HepG2 (cell line): ENCODE measurements at regions not wholly inside any gene's neighbourhood (a gene's known extent, or its start where the extent isn't known, plus 50 kb on each side); places are given as distances from the start of the nearest gene placed in this dataset.

Experiments used
- ATAC-seq: fragments of 200-7000 bp; cut with Tn5 transposase; 3 replicates; pipeline ENCODE4 v1.9.1; 2020; ENCODE audit warnings: mild to moderate bottlenecking, moderate library complexity
- BruUV-seq: library from RNA; stranded (reverse); fragments of 400-500 nt; replicated peaks from 2 replicates; lab custom pipeline; 2021; lab: Mats Ljungman, UMichigan
- CTCF ChIA-PET: fragments of 300-600 bp; formaldehyde crosslinking; extraction: SDS; loops from one replicate; lab custom pipeline; 2021; ENCODE audit warnings: low total read pairs, inconsistent platforms, low intra/inter-chr PET ratio; lab: Yijun Ruan, JAX
- POLR2A ChIA-PET: fragments of 350-600 bp; sonication (Branson Sonifier 250); formaldehyde crosslinking; loops from one replicate; lab custom pipeline; 2020; ENCODE audit warnings: antibody characterized with exemption, inconsistent platforms; lab: Yijun Ruan, JAX
- DNase-seq: peaks from one replicate; pipeline ENCODE4 v3.0.0-alpha.2; 2015; ENCODE audit warnings: low spot score
- FAIRE-seq: peaks from 3 replicates; lab custom pipeline; 2011; peaks lifted over from hg19 to GRCh38; lab: Jason Lieb, UNC
- H2AFZ ChIP-seq: one replicate; pipeline ENCODE4 v1.6.1; 2011; ENCODE audit warnings: low read length, inconsistent platforms
- H3K27ac ChIP-seq: fragments of 300-600 bp; 3 replicates; pipeline ENCODE4 v1.8.0; 2011; ENCODE audit warnings: mixed run types, mild to moderate bottlenecking, mixed read lengths, low read length, inconsistent platforms; ENCODE audit not compliant: insufficient read depth; ENCODE audit errors: extremely low read length
- H3K27me3 ChIP-seq, 2 experiments: fragments of 200-600 bp in 1 of 2; 2 replicates in 1 of 2; 3 replicates in 1 of 2; pipeline versions ENCODE4 v1.6.0 to v1.8.0; 2011; ENCODE audit warnings: low read length in 2 of 2, mild to moderate bottlenecking in 2 of 2, moderate library complexity in 2 of 2, inconsistent platforms in 1 of 2; ENCODE audit not compliant: insufficient read depth in 2 of 2, control insufficient read depth in 1 of 2
- H3K36me3 ChIP-seq, 2 experiments: fragments of 200-600 bp in 1 of 2; replicated peaks in 1 of 2; 2 replicates in 1 of 2; 3 replicates in 1 of 2; pipeline versions ENCODE4 v1.5.1 to v1.8.0; 2011; ENCODE audit warnings: low read length in 2 of 2, inconsistent platforms in 1 of 2; ENCODE audit not compliant: insufficient read depth in 2 of 2, control insufficient read depth in 1 of 2
- H3K4me1 ChIP-seq: 2 replicates; pipeline ENCODE4 v1.5.1; 2012; ENCODE audit warnings: low read length, inconsistent platforms; ENCODE audit not compliant: insufficient read depth
- H3K4me2 ChIP-seq: 2 replicates; pipeline ENCODE4 v1.6.0; 2011; ENCODE audit warnings: low read depth, low read length, inconsistent platforms
- H3K4me3 ChIP-seq, 3 experiments: fragments of 200-600 bp in 1 of 3; sonication (generic), shearing (Covaris generic) in 1 of 3; replicated peaks in 1 of 3; 2 replicates each; pipeline ENCODE4 v1.5.1; 2011 to 2016; ENCODE audit warnings: low read length in 3 of 3, inconsistent platforms in 2 of 3, low read depth in 2 of 3, mild to moderate bottlenecking in 2 of 3, control low read depth in 1 of 3, mixed read lengths in 1 of 3; ENCODE audit not compliant: insufficient read depth in 1 of 3
- H3K79me2 ChIP-seq: one replicate; pipeline ENCODE4 v1.6.1; 2011; ENCODE audit warnings: low read length, inconsistent platforms; ENCODE audit not compliant: insufficient read depth
- H3K9ac ChIP-seq: 2 replicates; pipeline ENCODE4 v1.6.0; 2011; ENCODE audit warnings: mild to moderate bottlenecking, low read depth, low read length, inconsistent platforms; ENCODE audit not compliant: insufficient read depth
- H3K9me3 ChIP-seq: 2 replicates; pipeline ENCODE4 v1.5.1; 2012; ENCODE audit warnings: mild to moderate bottlenecking, low read length
- H4K20me1 ChIP-seq: 2 replicates; pipeline ENCODE4 v1.6.0; 2011; ENCODE audit warnings: inconsistent platforms, mild to moderate bottlenecking, low read length, moderate library complexity; ENCODE audit not compliant: insufficient read depth
- CEBPG ChIP-seq: IDR thresholded peaks from 2 replicates; pipeline ENCODE4 v1.6.1; 2016
- ETV5 ChIP-seq: IDR thresholded peaks from 2 replicates; pipeline ENCODE4 v1.6.1; 2018; ENCODE audit warnings: missing biosample characterization, missing genetic modification reagents, inconsistent platforms, borderline replicate concordance
- FOXC1 ChIP-seq: sonication (generic); formaldehyde crosslinking; IDR thresholded peaks from 2 replicates; pipeline ENCODE4 v1.8.0; 2022; ENCODE audit warnings: mild to moderate bottlenecking, missing genetic modification reagents, borderline replicate concordance
- FOXM1 ChIP-seq: sonication (generic); formaldehyde crosslinking; IDR thresholded peaks from 2 replicates; pipeline ENCODE4 v1.5.0; 2020; ENCODE audit warnings: missing genetic modification reagents
- GABPA ChIP-seq, 2 experiments: IDR thresholded peaks; 2 replicates each; pipeline ENCODE4 v1.6.1; 2011 to 2016; ENCODE audit warnings: low read depth in 2 of 2, low read length in 1 of 2, missing biosample characterization in 1 of 2, missing genetic modification characterization in 1 of 2
- HIVEP1 ChIP-seq: sonication (generic); formaldehyde crosslinking; IDR thresholded peaks from 2 replicates; pipeline ENCODE4 v1.4.0; 2020; ENCODE audit warnings: mild to moderate bottlenecking, missing genetic modification reagents
- HOXA7 ChIP-seq: sonication (generic); formaldehyde crosslinking; IDR thresholded peaks from 2 replicates; pipeline ENCODE4 v1.8.1; 2022; ENCODE audit warnings: mild to moderate bottlenecking, missing genetic modification reagents, moderate library complexity
- NFIB ChIP-seq: sonication (generic); formaldehyde crosslinking; IDR thresholded peaks from 2 replicates; pipeline ENCODE4 v1.9.0; 2021; ENCODE audit warnings: missing genetic modification reagents, mild to moderate bottlenecking, borderline replicate concordance
- POLR2A ChIP-seq, 2 experiments: IDR thresholded peaks; 2 replicates each; pipeline ENCODE4 v1.6.1; 2011; ENCODE audit warnings: low read depth in 2 of 2, low read length in 2 of 2, mild to moderate bottlenecking in 1 of 2, moderate library complexity in 1 of 2; ENCODE audit not compliant: insufficient read depth in 1 of 2
- RFXANK ChIP-seq: IDR thresholded peaks from 2 replicates; pipeline ENCODE4 v1.6.1; 2016
- SP2 ChIP-seq: sonication (generic); formaldehyde crosslinking; IDR thresholded peaks from 2 replicates; pipeline ENCODE4 v1.5.1; 2020; ENCODE audit warnings: mild to moderate bottlenecking, missing genetic modification reagents
- TSC22D2 ChIP-seq: sonication (generic); formaldehyde crosslinking; IDR thresholded peaks from 2 replicates; pipeline ENCODE4 v1.5.1; 2020; ENCODE audit warnings: missing genetic modification reagents, mild to moderate bottlenecking, borderline replicate concordance
- ZBTB7A ChIP-seq: sonication (generic); formaldehyde crosslinking; IDR thresholded peaks from 2 replicates; pipeline ENCODE4 v1.8.0; 2022; ENCODE audit warnings: mild to moderate bottlenecking, missing genetic modification reagents
- ZC3H4 ChIP-seq: sonication (generic); formaldehyde crosslinking; IDR thresholded peaks from 2 replicates; pipeline ENCODE4 v1.4.0; 2020; ENCODE audit warnings: missing genetic modification reagents, borderline replicate concordance
- ZNF496 ChIP-seq: sonication (generic); formaldehyde crosslinking; IDR thresholded peaks from 2 replicates; pipeline ENCODE4 v1.8.1; 2023; ENCODE audit warnings: mild to moderate bottlenecking, moderate library complexity, missing genetic modification reagents; ENCODE audit not compliant: insufficient replicate concordance
- ZSCAN29 ChIP-seq: sonication (generic); formaldehyde crosslinking; conservative IDR thresholded peaks from 2 replicates; pipeline ENCODE4 v1.4.0; 2020; ENCODE audit warnings: mild to moderate bottlenecking, missing genetic modification reagents
- WGBS: methylation state at CpG from one replicate; pipeline ENCODE4 v1.1.6; 2017; ENCODE audit warnings: low lambda C conversion rate; 5-methylcytosine and 5-hydroxymethylcytosine counted together
- in situ Hi-C: cut with HindIII; loops from 2 replicates; pipeline ENCODE4 v1.10.0; 2017; ENCODE audit warnings: low pct_unique_long_range_greater_than_20kb; ENCODE audit not compliant: extremely low pct_ligation_motif_present
- intact Hi-C: fragments of 100-400 bp; cut with micrococcal nuclease; formaldehyde crosslinking; loops from one replicate; pipeline ENCODE4 v1.10.0; 2022; ENCODE audit not compliant: unreplicated experiment
- TF ChIP-seq, protein P1 (sequence below): sonication (generic); formaldehyde crosslinking; conservative IDR thresholded peaks from 2 replicates; pipeline ENCODE4 v1.4.0; 2020; ENCODE audit warnings: missing genetic modification reagents
- TF ChIP-seq, protein P2 (sequence below): sonication (generic); formaldehyde crosslinking; IDR thresholded peaks from 2 replicates; pipeline ENCODE4 v1.5.1; 2020; ENCODE audit warnings: mild to moderate bottlenecking, missing genetic modification reagents
- TF ChIP-seq, protein P3 (sequence below): sonication (generic); formaldehyde crosslinking; IDR thresholded peaks from 2 replicates; pipeline ENCODE4 v1.4.0; 2020; ENCODE audit warnings: missing genetic modification reagents
- TF ChIP-seq, protein P4 (sequence below): sonication (generic); formaldehyde crosslinking; IDR thresholded peaks from 2 replicates; pipeline ENCODE4 v1.4.0; 2020; ENCODE audit warnings: mild to moderate bottlenecking, missing genetic modification reagents

DNA sequence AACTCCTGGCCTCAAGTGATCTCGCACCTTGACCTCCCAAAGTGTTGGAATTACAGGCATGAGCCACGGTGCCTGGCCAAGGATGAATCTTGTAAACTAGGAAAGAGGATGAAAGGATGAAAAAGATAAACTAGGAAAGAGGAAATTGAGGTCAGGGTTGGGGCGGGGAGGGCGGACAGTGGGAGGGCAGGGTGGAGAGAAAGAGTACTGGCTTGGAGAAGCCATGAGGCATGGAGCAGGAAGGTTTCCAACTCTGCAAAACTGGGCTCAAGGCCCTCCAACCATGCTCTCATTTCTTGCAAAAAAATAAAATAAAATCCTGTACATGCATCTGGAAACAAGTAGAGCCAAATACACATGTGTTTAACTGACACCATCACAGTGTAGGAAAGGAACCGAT is 256.6 kb upstream of the SGK1 start:
- Histone ChIP-seq H3K9ac (no peak overlapping the region), H2AFZ (no peak overlapping the region), H3K4me3 (no peak overlapping the region), H3K4me2 (no peak overlapping the region), H3K79me2 (no peaks in the 10 kb centered on the region), H3K9me3 (no peaks in the 10 kb centered on the region), H3K36me3 (no peaks in the 10 kb centered on the region), H3K27ac (no peak overlapping the region), H3K4me1 (no peaks in the 10 kb centered on the region), H3K27me3 (no peaks in the 10 kb centered on the region), H4K20me1 (no peaks in the 10 kb centered on the region)
- CTCF ChIA-PET, result no interaction called here
- in situ Hi-C loops (no loop called here), intact Hi-C loops (no loop called here)
- WGBS, result 23% methylated on average over 5 of the region's 5 CpGs
- POLR2A ChIA-PET, result no interaction called here
- TF ChIP-seq ETV5 (CRISPR knock-in tag) (no peak), CEBPG (no peak), ZC3H4 (CRISPR knock-in tag) (no peak), SP2 (CRISPR knock-in tag) (no peak), GABPA (IDR thresholded peaks at IDR 0.05; ENCODE audit: low read depth, low read length) (no peak), GABPA (CRISPR knock-in tag; IDR thresholded peaks at IDR 0.05; ENCODE audit: low read depth) (no peak), NFIB (CRISPR knock-in tag) (no peak), RFXANK (CRISPR knock-in tag) (no peak), TSC22D2 (CRISPR knock-in tag) (no peak), ZSCAN29 (CRISPR knock-in tag) (no peak), HOXA7 (no peak), ZNF496 (CRISPR knock-in tag) (no peak), ZBTB7A (CRISPR knock-in tag) (no peak), POLR2A (IDR thresholded peaks at IDR 0.05; ENCODE audit: insufficient read depth in 1 of 2, low read depth in 2 of 2, low read length in 2 of 2) (no peak), HIVEP1 (no peak), FOXC1 (no peak), FOXM1 (CRISPR knock-in tag) (no peak)
- TF ChIP-seq, protein P1, sequence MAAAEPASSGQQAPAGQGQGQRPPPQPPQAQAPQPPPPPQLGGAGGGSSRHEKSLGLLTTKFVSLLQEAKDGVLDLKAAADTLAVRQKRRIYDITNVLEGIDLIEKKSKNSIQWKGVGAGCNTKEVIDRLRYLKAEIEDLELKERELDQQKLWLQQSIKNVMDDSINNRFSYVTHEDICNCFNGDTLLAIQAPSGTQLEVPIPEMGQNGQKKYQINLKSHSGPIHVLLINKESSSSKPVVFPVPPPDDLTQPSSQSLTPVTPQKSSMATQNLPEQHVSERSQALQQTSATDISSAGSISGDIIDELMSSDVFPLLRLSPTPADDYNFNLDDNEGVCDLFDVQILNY (CRISPR knock-in tag), result no peak
- TF ChIP-seq, protein P2, sequence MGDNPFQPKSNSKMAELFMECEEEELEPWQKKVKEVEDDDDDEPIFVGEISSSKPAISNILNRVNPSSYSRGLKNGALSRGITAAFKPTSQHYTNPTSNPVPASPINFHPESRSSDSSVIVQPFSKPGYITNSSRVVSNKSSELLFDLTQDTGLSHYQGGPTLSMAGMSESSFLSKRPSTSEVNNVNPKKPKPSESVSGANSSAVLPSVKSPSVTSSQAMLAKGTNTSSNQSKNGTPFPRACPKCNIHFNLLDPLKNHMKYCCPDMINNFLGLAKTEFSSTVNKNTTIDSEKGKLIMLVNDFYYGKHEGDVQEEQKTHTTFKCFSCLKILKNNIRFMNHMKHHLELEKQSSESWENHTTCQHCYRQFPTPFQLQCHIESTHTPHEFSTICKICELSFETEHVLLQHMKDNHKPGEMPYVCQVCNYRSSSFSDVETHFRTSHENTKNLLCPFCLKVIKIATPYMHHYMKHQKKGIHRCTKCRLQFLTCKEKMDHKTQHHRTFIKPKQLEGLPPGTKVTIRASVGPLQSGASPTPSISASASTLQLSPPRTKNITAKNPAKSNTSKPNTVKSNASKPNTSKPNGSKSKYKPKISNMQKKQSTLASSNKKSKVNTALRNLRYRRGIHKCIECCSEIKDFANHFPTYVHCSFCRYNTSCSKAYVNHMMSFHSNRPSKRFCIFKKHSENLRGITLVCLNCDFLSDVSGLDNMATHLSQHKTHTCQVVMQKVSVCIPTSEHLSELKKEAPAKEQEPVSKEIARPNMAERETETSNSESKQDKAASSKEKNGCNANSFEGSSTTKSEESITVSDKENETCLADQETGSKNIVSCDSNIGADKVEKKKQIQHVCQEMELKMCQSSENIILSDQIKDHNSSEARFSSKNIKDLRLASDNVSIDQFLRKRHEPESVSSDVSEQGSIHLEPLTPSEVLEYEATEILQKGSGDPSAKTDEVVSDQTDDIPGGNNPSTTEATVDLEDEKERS (CRISPR knock-in tag), result no peak
- TF ChIP-seq, protein P3, sequence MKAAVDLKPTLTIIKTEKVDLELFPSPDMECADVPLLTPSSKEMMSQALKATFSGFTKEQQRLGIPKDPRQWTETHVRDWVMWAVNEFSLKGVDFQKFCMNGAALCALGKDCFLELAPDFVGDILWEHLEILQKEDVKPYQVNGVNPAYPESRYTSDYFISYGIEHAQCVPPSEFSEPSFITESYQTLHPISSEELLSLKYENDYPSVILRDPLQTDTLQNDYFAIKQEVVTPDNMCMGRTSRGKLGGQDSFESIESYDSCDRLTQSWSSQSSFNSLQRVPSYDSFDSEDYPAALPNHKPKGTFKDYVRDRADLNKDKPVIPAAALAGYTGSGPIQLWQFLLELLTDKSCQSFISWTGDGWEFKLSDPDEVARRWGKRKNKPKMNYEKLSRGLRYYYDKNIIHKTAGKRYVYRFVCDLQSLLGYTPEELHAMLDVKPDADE (CRISPR knock-in tag), result no peak
- TF ChIP-seq, protein P4, sequence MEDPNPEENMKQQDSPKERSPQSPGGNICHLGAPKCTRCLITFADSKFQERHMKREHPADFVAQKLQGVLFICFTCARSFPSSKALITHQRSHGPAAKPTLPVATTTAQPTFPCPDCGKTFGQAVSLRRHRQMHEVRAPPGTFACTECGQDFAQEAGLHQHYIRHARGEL, result no peak
- DNase-seq (no peak), ATAC-seq (no peak), FAIRE-seq (no peak)
- BruUV-seq, result no TSS peak
